Urothelium cell line (cell line): ENCODE measurements at regions not wholly inside any gene's neighbourhood (a gene's known extent, or its start where the extent isn't known, plus 50 kb on each side); places are given as distances from the start of the nearest gene placed in this dataset.
A peak's percentile ranks its signal among the peaks of the same experiment; 100 is the strongest.
"Not testable (repeated sequence)": the region's sequence is repeated elsewhere in the genome, so short reads cannot be mapped to it uniquely, and the experiment has no call there.

Experiments
- DNase-seq: peaks from one replicate; pipeline ENCODE4 v3.0.0; 2011; ENCODE audit warnings: low spot score, mixed read lengths
- FAIRE-seq: peaks from 2 replicates; lab custom pipeline; 2011; peaks lifted over from hg19 to GRCh38; lab: Jason Lieb, UNC

GRCh38 chr6:134590004-134590403, 272.1 kb upstream of the SGK1 start:
- no peak for FAIRE-seq
- no peak for DNase-seq

DNA sequence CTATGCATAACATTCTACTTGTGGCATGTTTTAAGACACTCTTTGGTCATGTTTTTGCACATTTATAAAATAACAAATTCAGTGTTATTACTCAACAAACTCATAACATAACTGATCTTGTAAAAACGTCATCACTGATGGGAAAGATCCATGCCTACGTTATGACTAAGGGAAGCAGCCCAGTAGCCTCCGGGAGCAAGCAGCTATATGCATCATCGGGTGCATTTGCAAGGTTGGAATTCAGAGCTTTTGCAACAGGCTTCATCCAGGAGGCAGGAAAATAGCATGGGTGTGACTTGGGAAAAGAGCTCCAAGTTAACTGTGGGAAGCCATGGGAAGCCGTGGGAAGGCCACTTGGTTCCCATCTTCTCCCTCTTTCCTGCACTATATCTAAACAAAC, 271.6 kb upstream of the SGK1 start:
- FAIRE-seq (no peak), DNase-seq (peak; percentile 53)

GRCh38 chr6:134588267-134588666, 270.4 kb upstream of the SGK1 start:
- FAIRE-seq: no peak

DNA sequence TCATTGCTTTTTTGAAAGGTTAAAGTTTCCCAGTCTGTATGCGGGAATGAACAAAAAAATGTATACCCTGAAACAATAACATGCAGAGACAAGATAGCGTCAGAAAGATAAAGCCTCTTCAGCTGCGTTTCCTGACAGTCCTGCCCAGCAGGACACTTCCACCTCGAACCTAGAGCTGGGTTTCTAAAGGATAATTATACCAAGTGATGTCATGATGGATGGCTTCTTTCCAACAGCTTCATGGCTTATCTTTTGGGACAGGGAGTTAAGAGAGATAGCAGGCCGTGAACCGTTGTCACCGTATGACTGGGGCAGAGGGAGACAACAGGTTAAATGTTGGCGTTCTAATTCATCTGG, 267.6 kb upstream of the SGK1 start:
- DNase-seq: no peak
- FAIRE-seq: no peak

More at GRCh38 chr6:134588267-134588666, 270.4 kb upstream of the SGK1 start:
- DNase-seq: no peak

- FAIRE-seq (no peak), DNase-seq (no peak)
Measured at GRCh38 chr6:134584847-134585516, 267.1 kb upstream of the SGK1 start.

DNA sequence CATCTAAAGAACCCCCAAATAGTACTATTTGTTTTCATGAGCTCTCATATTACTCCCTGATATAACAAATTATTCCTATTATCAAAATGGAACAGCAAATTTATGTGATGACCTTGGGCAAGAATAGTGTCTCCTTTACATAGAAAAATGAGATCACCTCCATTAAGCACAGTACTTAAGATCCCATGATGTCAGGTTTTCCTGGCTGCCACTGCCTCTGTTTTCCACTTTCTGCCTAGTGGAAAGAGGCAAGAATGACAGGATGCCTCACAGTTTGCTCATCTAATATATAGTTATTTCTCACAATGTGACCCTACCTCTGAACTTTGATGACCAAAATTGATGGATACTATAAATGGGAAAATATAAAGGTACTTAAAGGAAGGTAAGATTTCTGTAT, 260.1 kb upstream of the SGK1 start:
- FAIRE-seq: no peak

DNA sequence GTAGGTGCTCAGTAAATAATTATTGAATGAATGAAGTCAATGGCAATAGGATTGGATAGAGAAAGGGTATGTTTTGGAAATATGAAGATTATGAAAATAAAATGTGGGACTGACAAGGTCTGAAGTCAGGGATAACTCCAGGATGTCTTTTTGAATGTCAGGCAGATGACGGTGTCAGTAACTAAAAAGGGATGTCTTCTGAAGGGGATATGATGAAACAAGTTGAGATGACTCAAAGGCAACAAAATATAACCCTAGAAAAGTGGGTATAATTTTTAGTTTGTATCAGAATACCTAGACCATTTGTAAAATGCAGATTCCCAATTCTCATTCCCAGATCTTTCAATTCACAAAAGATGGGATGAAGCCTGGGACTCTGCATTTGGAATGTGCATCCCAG, 257.3 kb upstream of the SGK1 start:
- FAIRE-seq: no peak
- DNase-seq: no peak

More for the DNA sequence above, 260.1 kb upstream of the SGK1 start:
- DNase-seq: no peak

GRCh38 chr6:134574491-134574890, 256.6 kb upstream of the SGK1 start:
- no peak for DNase-seq
- no peak for FAIRE-seq

DNA sequence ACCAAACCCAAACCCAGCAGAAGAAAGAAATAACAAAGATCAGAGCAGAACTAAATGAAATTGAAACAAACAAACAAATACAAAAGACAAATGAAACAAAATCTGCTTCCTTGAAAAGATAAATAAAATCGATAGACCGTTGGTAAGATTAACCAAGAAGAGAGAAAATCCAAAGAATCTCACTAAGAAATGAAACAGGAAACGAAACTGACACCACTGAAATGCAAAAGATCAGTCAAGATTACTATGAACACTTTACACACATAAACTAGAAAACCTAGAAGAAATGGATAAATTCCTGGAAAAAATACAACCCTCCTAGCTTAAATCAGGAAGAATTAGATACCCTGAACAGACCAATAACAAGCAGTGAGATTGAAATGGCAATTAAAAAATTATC, 252.1 kb upstream of the SGK1 start:
- not testable (repeated sequence) for DNase-seq, FAIRE-seq

- FAIRE-seq (no peak), DNase-seq (no peak)
Measured at GRCh38 chr6:134564705-134565104, 246.8 kb upstream of the SGK1 start.

DNA sequence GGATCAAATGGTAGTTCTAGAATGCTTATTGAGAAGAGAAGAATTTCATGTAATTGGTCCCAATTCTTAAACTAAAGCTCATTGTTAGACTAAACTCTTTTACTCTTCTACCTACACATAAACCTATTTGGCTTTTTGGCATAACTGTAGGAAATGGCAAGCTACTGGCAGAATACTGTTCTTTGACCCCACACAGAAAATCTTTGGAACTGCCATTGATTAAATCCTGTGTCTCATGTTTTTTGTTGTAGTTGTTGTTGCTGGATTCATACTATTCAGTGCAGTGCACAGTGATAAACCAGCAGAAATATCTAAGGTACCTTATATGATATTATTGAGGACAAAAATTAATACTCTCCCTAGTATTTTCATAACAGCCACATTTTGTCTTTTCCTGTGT, 242.1 kb upstream of the SGK1 start:
- DNase-seq: no peak
- no peak for FAIRE-seq

GRCh38 chr6:134557509-134557908, 239.6 kb upstream of the SGK1 start:
- no peak for DNase-seq
- no peak for FAIRE-seq

DNA sequence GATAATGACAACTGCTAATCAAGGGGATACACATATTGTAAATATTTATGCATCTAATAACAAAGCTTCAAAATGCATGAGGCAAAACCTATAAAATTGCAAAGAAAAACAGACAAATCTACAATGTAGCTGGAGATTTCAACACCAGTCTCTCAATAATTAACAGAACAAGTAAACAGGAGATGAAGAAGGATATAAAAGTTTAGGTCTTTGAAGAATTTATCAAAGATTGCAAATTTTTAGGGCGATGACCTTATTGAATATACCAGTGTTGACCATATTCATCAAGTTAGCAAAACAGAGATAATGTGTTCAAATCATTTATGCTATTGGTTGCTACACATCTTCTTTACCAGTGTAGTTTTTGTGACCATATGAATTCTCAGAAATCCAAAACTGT, 237.8 kb upstream of the SGK1 start:
- FAIRE-seq (no peak), DNase-seq (no peak)

DNA sequence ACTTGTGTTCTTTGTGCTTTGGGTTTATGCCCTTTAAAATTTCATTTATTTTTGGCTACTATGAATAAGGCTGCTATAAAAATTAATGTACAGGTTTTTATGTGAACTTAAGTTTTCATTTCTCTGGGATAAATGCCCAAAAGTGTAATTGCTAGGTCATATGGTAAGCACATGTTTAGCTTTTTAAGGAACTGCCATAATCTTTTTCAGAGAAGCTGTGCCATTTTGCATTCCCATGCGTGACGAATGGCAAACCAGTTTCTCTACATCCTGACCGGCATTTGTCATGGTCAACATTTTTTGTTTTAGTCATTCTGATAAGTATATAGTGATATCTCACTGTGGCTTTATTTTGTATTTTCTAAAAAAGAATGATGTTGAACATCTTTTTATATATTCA, 236.0 kb upstream of the SGK1 start:
- no peak for FAIRE-seq

GRCh38 chr6:134551245-134551960, 233.5 kb upstream of the SGK1 start:
- FAIRE-seq: peak; percentile 65
- DNase-seq: peak; percentile 48

More for the DNA sequence above, 236.0 kb upstream of the SGK1 start:
- DNase-seq: no peak

- no peak for FAIRE-seq
Measured at GRCh38 chr6:134550604-134551003, 232.7 kb upstream of the SGK1 start.

DNA sequence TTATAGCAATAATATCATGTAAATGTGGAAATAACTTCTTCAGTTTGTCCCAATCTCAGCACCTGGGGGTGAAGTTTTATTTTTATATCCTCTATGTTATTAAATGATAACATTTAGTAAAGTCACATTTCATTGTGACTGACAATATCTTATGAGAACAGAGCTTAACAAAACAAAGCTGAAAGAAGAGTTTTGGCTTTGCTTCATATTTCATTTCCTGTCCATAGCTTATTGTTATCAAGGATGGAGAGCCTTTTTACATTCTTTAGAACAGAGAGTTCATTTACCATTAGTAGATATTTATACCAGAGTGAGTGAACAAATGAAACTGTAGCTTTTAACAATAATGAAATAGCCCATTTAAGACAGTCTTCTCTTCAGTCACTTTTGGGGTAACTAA, 231.9 kb upstream of the SGK1 start:
- no peak for FAIRE-seq
- no peak for DNase-seq

More at GRCh38 chr6:134550604-134551003, 232.7 kb upstream of the SGK1 start:
- DNase-seq: peak; percentile 44

DNA sequence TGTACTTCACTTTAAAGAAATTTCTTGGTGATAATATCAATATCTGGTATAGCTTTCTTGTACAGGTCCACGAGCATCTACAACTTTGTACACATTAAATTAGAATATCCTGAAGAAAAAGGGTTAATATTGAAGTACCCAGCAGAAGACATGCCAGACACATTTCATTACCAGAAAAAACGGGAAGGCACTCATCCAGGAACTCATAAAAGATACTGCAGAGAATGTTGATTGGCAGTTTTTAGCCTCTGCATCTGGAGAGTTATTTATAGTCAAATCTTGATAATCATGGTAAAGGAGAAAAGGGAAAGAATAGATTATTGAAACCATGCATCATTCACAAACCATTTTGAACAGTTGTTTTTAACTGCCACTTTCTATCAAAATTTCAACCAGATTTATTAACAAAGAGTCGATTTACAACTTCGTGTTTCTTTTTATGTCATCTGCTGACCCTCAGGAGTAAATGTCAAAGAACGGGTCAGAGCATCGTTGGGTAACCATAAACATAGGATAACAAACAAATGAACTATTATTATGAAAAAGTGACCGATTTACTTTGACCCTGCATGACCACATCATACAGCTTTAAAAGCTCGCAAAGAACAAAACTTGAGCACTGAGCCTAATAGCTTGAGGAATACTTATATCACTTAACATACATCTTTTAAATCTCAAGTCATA, 229.2 kb upstream of the SGK1 start:
- FAIRE-seq: no peak
- no peak for DNase-seq

GRCh38 chr6:134544737-134545136, 226.8 kb upstream of the SGK1 start:
- DNase-seq (no peak), FAIRE-seq (peak; percentile 59)

- no peak for DNase-seq
- no peak for FAIRE-seq
Measured at GRCh38 chr6:134543128-134543527, 225.2 kb upstream of the SGK1 start.

- FAIRE-seq: no peak
- no peak for DNase-seq
Measured at GRCh38 chr6:134541001-134541400, 223.1 kb upstream of the SGK1 start.

GRCh38 chr6:134539865-134540323, 222.0 kb upstream of the SGK1 start:
- FAIRE-seq (peak; percentile 40), DNase-seq (peak; percentile 52)
